HFF-Myc (cell line): ENCODE measurements at regions not wholly inside any gene's neighbourhood (a gene's known extent, or its start where the extent isn't known, plus 50 kb on each side); places are given as distances from the start of the nearest gene placed in this dataset.

ENCODE experiments used
- DNase-seq: peaks from one replicate; pipeline ENCODE4 v3.0.0-alpha.2; 2011; ENCODE audit warnings: low read depth; ENCODE audit errors: extremely low read depth
- H3K4me3 ChIP-seq: replicated peaks from 2 replicates; pipeline ENCODE4 v1.5.1; 2011; ENCODE audit warnings: low read depth, mild to moderate bottlenecking, control low read depth, low read length
- TF ChIP-seq, protein P1 (sequence below): IDR thresholded peaks from 2 replicates; pipeline ENCODE4 v1.5.1; 2012; ENCODE audit warnings: mild to moderate bottlenecking, low read depth, low read length, control low read depth; ENCODE audit errors: missing control alignments

DNA sequence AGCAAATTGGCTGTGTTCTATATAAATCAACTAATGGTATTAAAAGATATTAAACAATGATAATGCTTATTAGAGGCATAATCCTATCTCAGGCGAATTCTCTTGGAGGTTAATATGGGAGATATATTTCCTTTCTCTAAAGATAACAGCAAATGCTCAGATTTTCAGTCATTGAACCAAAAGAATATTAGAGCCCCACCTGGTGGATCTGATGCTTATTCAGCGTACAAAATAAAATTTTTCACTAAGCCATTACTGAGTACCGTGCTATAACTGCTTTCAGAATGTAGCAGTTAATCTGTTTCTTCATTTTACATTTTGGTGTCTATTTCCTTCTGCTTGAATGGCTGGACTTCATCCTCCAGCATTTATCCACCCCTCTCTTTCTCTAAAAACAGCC, 143.3 kb upstream of the IPO5 start:
- no peak for DNase-seq
- TF ChIP-seq, protein P1, sequence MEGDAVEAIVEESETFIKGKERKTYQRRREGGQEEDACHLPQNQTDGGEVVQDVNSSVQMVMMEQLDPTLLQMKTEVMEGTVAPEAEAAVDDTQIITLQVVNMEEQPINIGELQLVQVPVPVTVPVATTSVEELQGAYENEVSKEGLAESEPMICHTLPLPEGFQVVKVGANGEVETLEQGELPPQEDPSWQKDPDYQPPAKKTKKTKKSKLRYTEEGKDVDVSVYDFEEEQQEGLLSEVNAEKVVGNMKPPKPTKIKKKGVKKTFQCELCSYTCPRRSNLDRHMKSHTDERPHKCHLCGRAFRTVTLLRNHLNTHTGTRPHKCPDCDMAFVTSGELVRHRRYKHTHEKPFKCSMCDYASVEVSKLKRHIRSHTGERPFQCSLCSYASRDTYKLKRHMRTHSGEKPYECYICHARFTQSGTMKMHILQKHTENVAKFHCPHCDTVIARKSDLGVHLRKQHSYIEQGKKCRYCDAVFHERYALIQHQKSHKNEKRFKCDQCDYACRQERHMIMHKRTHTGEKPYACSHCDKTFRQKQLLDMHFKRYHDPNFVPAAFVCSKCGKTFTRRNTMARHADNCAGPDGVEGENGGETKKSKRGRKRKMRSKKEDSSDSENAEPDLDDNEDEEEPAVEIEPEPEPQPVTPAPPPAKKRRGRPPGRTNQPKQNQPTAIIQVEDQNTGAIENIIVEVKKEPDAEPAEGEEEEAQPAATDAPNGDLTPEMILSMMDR, result peak; percentile 35
- no peak overlapping the region for H3K4me3 ChIP-seq

DNA sequence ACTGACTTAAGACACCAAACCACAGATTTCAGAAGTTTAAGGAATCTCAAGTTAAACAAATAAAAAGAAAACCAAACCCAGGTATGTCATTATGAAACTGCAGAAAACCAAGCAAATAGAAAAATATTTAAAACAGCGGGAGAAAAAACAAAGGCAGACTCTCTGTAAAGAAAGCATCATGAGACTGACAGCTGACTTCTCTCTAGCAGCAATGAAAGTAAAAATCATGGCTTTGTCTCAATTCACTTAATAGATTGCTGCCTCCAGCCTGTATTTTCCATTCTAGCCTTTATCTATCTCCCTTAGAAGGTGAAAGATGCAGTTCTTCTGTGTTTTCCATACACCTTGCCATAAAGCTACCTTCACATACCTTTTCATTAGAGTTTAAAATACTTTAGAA, 131.1 kb upstream of the IPO5 start:
- DNase-seq, result no peak
- no peak overlapping the region for H3K4me3 ChIP-seq
- TF ChIP-seq, protein P1, result no peak

DNA sequence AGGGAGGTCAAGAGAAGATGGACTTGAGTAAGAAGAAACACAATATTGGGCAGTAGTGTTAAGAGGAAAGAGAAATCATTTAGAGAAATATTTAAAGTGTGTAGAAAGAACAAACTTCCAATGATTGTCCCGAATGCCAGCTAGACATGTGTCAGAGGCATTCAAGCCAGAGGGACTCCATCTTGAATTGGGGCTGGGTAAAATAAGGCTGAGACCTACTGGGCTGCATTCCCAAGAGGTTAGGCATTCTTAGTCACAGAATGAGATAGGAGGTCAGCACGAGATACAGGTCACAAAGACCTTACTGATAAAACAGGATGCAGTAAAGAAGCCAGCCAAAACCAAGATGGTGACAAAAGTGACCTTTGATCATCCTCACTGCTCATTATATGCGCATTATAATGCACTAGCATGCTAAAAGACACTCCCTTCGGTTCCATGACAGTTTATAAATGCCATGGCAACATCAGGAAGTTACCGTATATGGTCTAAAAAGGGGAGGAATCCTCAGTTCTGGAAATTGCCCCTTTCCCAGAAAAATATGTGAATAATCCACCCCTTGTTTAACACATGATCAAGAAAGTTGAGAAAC, 127.0 kb upstream of the IPO5 start:
- TF ChIP-seq, protein P1, result no peak
- DNase-seq, result no peak
- no peak overlapping the region for H3K4me3 ChIP-seq

DNA sequence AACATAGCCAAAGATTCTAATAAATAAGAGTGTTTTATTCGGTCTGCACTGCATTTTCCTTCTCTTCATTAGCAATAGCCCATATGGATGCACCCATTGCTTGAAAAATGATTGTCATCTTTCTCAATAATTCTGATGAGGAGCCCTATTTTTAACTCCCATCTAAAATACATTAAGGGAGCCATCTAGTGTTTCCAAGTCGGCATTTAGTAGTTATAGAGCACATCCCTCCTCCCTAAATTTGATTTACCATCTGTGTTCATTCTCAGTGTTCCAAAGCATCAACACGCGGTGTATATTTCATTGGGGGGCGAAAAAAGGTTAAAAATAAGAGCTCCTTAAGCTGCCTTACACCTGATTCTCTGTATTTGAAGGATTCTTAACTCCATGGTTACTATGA, 119.2 kb upstream of the IPO5 start:
- no peak overlapping the region for H3K4me3 ChIP-seq
- TF ChIP-seq, protein P1, result no peak
- no peak for DNase-seq

- TF ChIP-seq, protein P1, result no peak
- H3K4me3 ChIP-seq, result no peak overlapping the region
- no peak for DNase-seq
These were observed 110.3 kb upstream of the IPO5 start for GRCh38 chr13:97843189-97843588.

- TF ChIP-seq, protein P1, result no peak
- no peak for DNase-seq
- H3K4me3 ChIP-seq, result no peak overlapping the region
These were observed 109.3 kb upstream of the IPO5 start for GRCh38 chr13:97844151-97844550.

DNA sequence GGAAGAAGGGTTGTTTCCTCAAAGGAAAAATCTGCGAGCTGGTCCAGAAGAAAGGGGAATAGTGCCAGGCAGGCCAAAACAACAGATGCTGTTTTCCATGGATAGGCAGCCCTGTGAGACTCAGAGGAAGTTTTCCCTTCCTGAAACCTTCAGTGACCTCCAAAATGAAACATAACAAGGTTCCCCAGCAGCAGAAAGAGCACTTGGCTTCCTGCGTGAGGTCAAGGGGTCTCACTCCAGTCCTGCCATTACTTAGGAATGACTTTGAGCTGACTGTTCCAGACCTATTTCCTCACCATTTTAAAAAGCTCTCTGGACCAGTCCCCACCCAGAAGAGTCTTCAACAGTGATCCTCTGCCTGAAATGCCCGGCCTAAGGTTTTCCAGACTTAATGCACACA, 104.6 kb upstream of the IPO5 start:
- no peak for DNase-seq
- TF ChIP-seq, protein P1, result no peak
- no peak overlapping the region for H3K4me3 ChIP-seq
